ENCODE measurements at regions not wholly inside any gene's neighbourhood (a gene's known extent, or its start where the extent isn't known, plus 50 kb on each side); places are given as distances from the start of the nearest gene placed in this dataset.

DNA sequence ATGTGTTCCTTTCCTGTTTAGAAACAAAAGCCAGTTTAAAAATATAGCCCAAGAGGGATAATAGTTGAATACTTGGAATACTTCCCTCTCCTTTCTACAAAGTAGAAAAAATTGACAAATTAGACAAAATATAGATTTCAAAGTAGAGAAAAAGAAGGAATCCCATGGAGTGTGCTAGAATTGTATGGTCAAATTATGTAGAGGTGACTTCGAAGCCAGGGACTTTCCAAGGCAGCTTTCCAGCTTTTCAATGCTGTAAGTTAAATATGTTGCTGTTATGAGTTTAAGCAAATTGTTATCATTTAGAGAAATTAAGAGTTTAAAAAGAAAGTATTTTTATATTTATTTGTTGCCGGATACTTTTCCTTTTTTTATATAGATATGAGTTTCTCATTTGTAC is 415.5 kb upstream of the OPRM1 start:
- TF ChIP-seq, protein P1, sequence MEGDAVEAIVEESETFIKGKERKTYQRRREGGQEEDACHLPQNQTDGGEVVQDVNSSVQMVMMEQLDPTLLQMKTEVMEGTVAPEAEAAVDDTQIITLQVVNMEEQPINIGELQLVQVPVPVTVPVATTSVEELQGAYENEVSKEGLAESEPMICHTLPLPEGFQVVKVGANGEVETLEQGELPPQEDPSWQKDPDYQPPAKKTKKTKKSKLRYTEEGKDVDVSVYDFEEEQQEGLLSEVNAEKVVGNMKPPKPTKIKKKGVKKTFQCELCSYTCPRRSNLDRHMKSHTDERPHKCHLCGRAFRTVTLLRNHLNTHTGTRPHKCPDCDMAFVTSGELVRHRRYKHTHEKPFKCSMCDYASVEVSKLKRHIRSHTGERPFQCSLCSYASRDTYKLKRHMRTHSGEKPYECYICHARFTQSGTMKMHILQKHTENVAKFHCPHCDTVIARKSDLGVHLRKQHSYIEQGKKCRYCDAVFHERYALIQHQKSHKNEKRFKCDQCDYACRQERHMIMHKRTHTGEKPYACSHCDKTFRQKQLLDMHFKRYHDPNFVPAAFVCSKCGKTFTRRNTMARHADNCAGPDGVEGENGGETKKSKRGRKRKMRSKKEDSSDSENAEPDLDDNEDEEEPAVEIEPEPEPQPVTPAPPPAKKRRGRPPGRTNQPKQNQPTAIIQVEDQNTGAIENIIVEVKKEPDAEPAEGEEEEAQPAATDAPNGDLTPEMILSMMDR (IDR thresholded peaks at IDR 0.05; ENCODE audit: control insufficient read depth, insufficient read depth, low read depth, low read length, missing control alignments), result no peak
- no peak for DNase-seq (ENCODE audit: low read depth)

DNA sequence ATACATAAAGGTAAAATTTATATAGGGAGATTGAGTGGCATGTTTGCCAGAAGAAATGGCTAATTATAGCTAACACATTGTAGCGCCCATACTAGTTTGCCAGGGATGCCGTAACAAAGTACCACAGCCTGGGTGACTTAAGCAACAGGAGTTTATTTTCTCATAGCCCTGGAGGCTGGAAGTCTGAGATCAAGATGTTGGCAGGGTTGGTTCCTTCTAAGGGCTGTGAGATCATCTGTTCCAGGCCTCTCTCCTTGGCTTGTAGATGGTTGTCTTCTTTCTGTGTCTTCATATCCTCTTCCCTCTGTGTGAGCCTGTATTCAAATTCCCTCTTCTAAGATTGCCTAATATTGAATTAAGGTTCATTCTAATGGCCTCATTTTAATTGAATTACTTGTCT is 417.5 kb upstream of the OPRM1 start:
- TF ChIP-seq, protein P1 (IDR thresholded peaks at IDR 0.05; ENCODE audit: control insufficient read depth, insufficient read depth, low read depth, low read length, missing control alignments), result no peak
- no peak for DNase-seq (ENCODE audit: low read depth)
- no peak overlapping the region for H3K4me3 ChIP-seq (ENCODE audit: control insufficient read depth, low read depth, low read length)

More for the DNA sequence above, 415.5 kb upstream of the OPRM1 start:
- H3K4me3 ChIP-seq (ENCODE audit: control insufficient read depth, low read depth, low read length), result no peak overlapping the region

DNA sequence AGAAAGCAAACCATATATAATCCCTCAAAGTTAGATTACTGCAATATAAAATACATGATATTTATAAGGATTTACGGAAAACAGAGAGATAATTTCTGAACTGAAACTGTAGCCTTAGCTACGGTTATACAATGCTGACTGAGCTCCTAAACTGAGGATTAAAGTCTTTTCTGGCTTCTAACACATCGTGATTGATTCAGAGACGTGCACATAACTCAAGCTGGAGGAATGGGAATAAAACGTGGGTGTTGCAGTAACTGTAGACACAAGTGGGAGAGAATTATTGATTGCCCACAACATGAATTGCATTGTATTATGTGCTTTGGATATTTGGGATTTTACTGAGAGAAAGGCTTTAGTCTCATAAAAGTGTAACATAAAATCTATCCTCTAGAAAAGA is 418.0 kb upstream of the OPRM1 start:
- no peak for DNase-seq (ENCODE audit: low read depth)
- TF ChIP-seq, protein P1 (IDR thresholded peaks at IDR 0.05; ENCODE audit: control insufficient read depth, insufficient read depth, low read depth, low read length, missing control alignments), result no peak
- H3K4me3 ChIP-seq (ENCODE audit: control insufficient read depth, low read depth, low read length), result no peak overlapping the region

DNA sequence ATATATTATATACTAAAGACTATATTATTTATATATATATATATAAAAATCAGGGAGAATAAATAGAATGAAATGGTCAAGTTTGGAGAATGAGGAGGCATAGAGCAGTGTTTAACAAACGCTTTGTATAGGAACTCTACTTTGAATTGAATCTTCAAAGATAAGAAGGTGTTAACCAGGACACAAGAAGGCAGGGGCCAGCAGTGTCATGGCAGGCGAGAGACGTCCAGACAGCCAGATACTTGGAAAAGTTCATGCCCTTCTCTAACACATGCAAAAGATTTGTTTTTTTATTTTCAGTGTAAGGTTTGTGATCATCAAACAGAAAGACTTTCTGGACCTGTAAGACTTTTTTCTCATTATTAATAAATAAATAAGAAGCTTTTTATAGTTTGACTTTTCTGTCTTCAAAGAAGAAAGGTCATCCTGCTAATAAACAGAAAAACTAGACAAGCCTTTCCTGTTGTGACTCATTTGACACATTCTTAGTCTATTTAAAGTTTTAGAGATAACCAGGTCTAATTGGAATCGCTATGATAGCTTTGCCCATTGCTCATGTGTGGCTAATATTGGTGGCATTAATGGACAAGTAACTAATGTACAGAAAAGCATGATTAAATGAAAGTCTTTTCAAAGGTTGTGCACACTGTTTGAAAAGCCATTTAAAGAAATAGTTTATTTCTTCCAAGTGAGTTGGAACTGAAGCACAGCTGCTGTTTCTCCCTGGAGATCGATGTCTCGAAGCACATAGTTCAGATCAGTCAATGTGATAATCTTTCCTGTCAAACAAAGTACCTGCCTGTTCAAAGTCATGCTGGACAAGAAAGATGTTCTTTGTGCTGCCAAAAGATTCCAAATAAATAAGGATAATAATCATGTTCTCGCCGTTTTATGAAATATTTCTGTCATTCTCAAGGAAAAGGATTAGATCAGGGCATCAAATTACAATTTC is 420.4 kb upstream of the OPRM1 start:
- TF ChIP-seq, protein P1 (IDR thresholded peaks at IDR 0.05; ENCODE audit: control insufficient read depth, insufficient read depth, low read depth, low read length, missing control alignments), result no peak
- no peak for DNase-seq (ENCODE audit: low read depth)
- H3K4me3 ChIP-seq (ENCODE audit: control insufficient read depth, low read depth, low read length), result no peak overlapping the region

DNA sequence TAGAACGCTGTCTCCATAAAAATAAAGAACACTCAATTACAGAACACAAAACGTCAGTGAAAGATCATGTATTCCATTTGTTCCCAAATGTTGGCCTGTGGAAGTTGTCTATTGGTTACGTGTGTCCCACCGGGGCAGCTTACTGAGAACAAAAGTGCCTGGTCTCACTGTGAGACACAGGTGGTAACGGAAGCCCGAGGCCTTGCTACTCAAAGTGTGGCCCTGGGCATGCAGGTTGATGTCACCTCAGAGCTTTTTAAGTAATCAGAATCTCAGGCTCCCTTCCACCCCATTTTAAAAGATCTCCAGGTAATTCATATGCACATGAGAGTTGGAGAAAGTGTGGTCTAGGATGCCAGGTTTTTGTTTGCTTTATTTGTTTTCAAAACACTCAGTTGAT is 422.5 kb upstream of the OPRM1 start:
- no peak for DNase-seq (ENCODE audit: low read depth)
- TF ChIP-seq, protein P1 (IDR thresholded peaks at IDR 0.05; ENCODE audit: control insufficient read depth, insufficient read depth, low read depth, low read length, missing control alignments), result no peak
- H3K4me3 ChIP-seq (ENCODE audit: control insufficient read depth, low read depth, low read length), result no peak overlapping the region

DNA sequence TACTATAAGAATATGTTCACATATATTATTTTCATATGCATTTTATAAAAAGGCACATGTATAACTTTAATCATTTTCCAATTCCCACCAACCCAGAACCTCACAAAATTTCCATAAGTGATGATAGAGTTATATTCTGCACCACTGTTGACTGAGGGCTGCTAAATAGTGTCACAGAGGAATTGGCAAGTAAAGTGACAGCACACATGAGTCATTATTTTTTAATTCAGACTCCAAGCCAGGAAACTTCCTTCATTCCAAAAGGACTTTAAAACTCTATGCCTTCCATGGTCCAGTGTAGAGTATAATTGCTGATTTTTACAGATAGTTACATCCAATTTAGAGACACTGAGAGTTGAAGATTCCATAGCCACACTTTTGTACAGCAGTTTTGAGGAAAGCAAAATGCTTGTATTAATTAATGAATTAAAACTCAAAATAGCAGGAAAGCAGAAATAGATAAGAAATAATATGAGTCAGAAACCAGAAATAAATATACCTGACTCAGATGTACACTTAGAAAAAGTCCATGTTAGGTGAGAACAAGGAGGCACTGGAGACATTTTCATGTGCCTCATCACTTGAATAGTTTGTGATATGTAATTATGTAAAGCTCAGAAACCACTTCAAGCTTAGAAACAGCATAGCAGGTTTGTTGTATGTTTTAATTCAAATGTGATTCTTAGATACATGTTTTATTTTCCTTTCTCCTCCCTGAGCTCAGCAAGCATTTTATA is 425.2 kb upstream of the OPRM1 start:
- TF ChIP-seq, protein P1 (IDR thresholded peaks at IDR 0.05; ENCODE audit: control insufficient read depth, insufficient read depth, low read depth, low read length, missing control alignments), result no peak
- H3K4me3 ChIP-seq (ENCODE audit: control insufficient read depth, low read depth, low read length), result no peak overlapping the region
- DNase-seq (ENCODE audit: low read depth), result no peak
